ENCODE measurements at regions not wholly inside any gene's neighbourhood (a gene's known extent, or its start where the extent isn't known, plus 50 kb on each side); places are given as distances from the start of the nearest gene placed in this dataset.
"Not testable (repeated sequence)": the region's sequence is repeated elsewhere in the genome, so short reads cannot be mapped to it uniquely, and the experiment has no call there.

- Histone ChIP-seq H3K4me3 (ENCODE audit: low read length in 2 of 2) (no peak overlapping the region), H3K27me3 (ENCODE audit: insufficient read depth, low read length) (no peaks in the 10 kb centered on the region), H3K4me1 (ENCODE audit: insufficient read depth, low read length) (no peaks in the 10 kb centered on the region), H3K27ac (ENCODE audit: low read depth, low read length) (no peak overlapping the region), H3K36me3 (ENCODE audit: insufficient read depth, low read length) (no peaks in the 10 kb centered on the region), H3K9me3 (ENCODE audit: control insufficient read depth in 1 of 2, low read length in 2 of 2) (no peaks in the 10 kb centered on the region)
- DNase-seq, result no peak
- Mint-ChIP-seq H3K4me3 (no peak overlapping the region), H3K36me3 (no peaks in the 10 kb centered on the region), H3K27ac (no peak overlapping the region), H3K4me1 (no peaks in the 10 kb centered on the region), H3K9me3 (peaks cover 0 to 9% (median 3%) of the 10 kb centered on the region in 8 donors), H3K27me3 (peaks cover 0 to 6% of the 10 kb centered on the region in 2 donors)
- intact Hi-C loops (cut with micrococcal nuclease), result loop anchor here (10.0 kb wide), 1 partner anchor 55 kb away; no protein-coding TSS in a partner anchor
- ChIA-PET CTCF (ENCODE audit: partially characterized antibody) (no interaction called here), POLR2A (ENCODE audit: partially characterized antibody) (no interaction called here)
Measured at GRCh38 chr5:67799732-67800234, 415.8 kb upstream of the PIK3R1 start.

DNA sequence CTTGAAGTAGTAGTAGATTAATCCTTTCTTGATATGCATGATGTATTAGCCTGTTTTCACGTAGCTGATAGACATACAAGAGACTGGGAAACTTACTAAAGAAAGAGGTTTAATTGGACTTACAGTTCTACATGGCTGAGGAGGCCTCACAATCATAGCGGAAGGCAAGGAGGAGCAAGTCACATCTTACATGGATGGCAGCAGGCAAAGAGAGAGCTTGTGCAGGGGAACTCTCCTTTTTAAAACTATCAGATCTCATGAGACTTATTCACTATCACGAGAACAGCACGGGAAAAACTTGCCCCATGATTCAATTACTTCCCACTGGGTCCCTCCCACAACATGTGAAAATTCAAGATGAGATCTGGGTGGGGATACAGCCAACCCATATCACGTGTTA lies 417.1 kb upstream of the PIK3R1 start:
- H3K4me3 Mint-ChIP-seq; H3K36me3 ChIP-seq (ENCODE audit: insufficient read depth, low read length); H3K4me1 ChIP-seq (ENCODE audit: insufficient read depth, low read length); DNase-seq; H3K36me3 Mint-ChIP-seq; POLR2A ChIA-PET (ENCODE audit: partially characterized antibody); H3K27ac ChIP-seq (ENCODE audit: low read depth, low read length); H3K27me3 ChIP-seq (ENCODE audit: insufficient read depth, low read length); H3K4me3 ChIP-seq (ENCODE audit: low read length in 2 of 2); H3K9me3 Mint-ChIP-seq; H3K27ac Mint-ChIP-seq; H3K9me3 ChIP-seq (ENCODE audit: control insufficient read depth in 1 of 2, low read length in 2 of 2); H3K4me1 Mint-ChIP-seq; H3K27me3 Mint-ChIP-seq; CTCF ChIA-PET (ENCODE audit: partially characterized antibody): not testable (repeated sequence)
- intact Hi-C loops (cut with micrococcal nuclease), result loop anchor here (10.0 kb wide), 1 partner anchor 54 kb away; no protein-coding TSS in a partner anchor

DNA sequence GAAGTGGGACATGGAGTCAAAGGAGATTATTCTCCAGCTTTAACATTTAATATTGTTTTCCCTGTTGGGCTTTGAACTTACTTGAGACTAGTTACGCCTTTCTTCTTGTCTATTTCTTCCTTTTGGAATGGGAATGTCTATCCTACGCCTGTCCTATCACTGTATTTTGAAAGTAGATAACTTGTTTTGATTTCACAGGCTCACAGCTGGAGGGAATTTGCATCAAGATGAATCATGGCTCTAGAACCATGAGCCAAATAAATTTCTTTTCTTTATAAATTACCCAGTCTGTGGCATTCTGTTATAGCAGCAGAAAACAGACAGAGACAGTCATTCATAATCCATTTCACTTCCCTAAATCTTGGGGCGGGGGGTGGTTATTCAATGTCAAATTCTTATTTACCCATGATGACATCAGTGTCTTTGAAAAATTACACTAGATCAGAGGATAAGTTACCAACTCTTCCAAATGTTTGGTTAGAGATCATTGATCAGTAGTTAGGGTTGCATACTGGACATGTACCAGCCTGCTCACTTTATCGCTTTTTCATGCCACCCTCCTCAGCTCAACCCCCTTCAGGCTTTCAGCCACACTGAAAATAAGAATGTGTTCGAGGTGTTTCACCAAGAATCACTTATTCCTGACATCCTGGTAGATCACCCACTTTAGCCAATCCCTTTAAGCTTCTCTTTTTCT lies 419.6 kb upstream of the PIK3R1 start:
- Mint-ChIP-seq H3K36me3 (no peaks in the 10 kb centered on the region), H3K27ac (no peak overlapping the region), H3K4me3 (no peak overlapping the region), H3K4me1 (no peaks in the 10 kb centered on the region), H3K9me3 (peaks cover 0 to 9% (median under 1%) of the 10 kb centered on the region in 8 donors), H3K27me3 (peaks cover 2 to 3% of the 10 kb centered on the region in 2 donors)
- Histone ChIP-seq H3K36me3 (ENCODE audit: insufficient read depth, low read length) (no peaks in the 10 kb centered on the region), H3K27me3 (ENCODE audit: insufficient read depth, low read length) (no peaks in the 10 kb centered on the region), H3K9me3 (ENCODE audit: control insufficient read depth in 1 of 2, low read length in 2 of 2) (no peaks in the 10 kb centered on the region), H3K4me3 (ENCODE audit: low read length in 2 of 2) (no peak overlapping the region), H3K4me1 (ENCODE audit: insufficient read depth, low read length) (no peaks in the 10 kb centered on the region), H3K27ac (ENCODE audit: low read depth, low read length) (no peak overlapping the region)
- POLR2A ChIA-PET (ENCODE audit: partially characterized antibody), result no interaction called here
- DNase-seq, result no peak
- CTCF ChIA-PET (ENCODE audit: partially characterized antibody), result no interaction called here
- intact Hi-C loops (cut with micrococcal nuclease), result loop anchor here (10.0 kb wide), 1 partner anchor 51 kb away; no protein-coding TSS in a partner anchor

DNA sequence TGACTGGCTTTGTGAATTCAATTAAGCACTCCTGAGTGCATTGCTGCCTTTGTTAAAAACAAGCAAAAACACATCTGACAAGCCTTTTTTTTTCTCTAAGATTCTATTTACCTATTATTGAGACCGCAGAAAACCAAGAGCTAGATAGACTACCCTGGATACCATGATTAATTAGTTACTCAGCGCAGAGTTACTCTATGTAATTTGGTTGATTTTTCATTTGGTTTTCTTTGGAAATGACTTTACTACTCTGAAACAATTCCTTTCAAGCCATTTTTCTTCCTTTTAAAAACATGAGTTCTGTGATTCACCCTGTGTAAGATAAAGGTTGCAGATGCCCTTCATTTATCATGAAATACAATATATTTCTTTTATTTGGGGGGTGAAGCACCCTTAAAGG lies 421.6 kb upstream of the PIK3R1 start:
- Histone ChIP-seq H3K9me3 (ENCODE audit: control insufficient read depth in 1 of 2, low read length in 2 of 2) (no peaks in the 10 kb centered on the region), H3K27ac (ENCODE audit: low read depth, low read length) (no peak overlapping the region), H3K36me3 (ENCODE audit: insufficient read depth, low read length) (no peaks in the 10 kb centered on the region), H3K27me3 (ENCODE audit: insufficient read depth, low read length) (no peaks in the 10 kb centered on the region), H3K4me3 (ENCODE audit: low read length in 2 of 2) (no peak overlapping the region), H3K4me1 (ENCODE audit: insufficient read depth, low read length) (no peaks in the 10 kb centered on the region)
- Mint-ChIP-seq H3K27me3 (peaks cover 2 to 3% of the 10 kb centered on the region in 2 donors), H3K9me3 (peaks cover 0 to 7% (median under 1%) of the 10 kb centered on the region in 8 donors), H3K4me3 (no peak overlapping the region), H3K36me3 (no peaks in the 10 kb centered on the region), H3K4me1 (no peaks in the 10 kb centered on the region), H3K27ac (no peak overlapping the region)
- no peak for DNase-seq
- intact Hi-C loops (cut with micrococcal nuclease), result loop anchor here (10.0 kb wide), 1 partner anchor 49 kb away; no protein-coding TSS in a partner anchor
- CTCF ChIA-PET (ENCODE audit: partially characterized antibody), result no interaction called here
- POLR2A ChIA-PET (ENCODE audit: partially characterized antibody), result no interaction called here

GRCh38 chr5:67793418-67793817 lies 422.1 kb upstream of the PIK3R1 start:
- H3K9me3 ChIP-seq (ENCODE audit: control insufficient read depth in 1 of 2, low read length in 2 of 2), result no peaks in the 10 kb centered on the region
- intact Hi-C loops (cut with micrococcal nuclease), result loop anchor here (10.0 kb wide), 1 partner anchor 49 kb away; no protein-coding TSS in a partner anchor
- no peaks in the 10 kb centered on the region for H3K4me1 ChIP-seq (ENCODE audit: insufficient read depth, low read length)
- H3K4me3 ChIP-seq (ENCODE audit: low read length in 2 of 2), result no peak overlapping the region
- CTCF ChIA-PET (ENCODE audit: partially characterized antibody), result no interaction called here
- H3K27ac ChIP-seq (ENCODE audit: low read depth, low read length), result no peak overlapping the region
- no peak overlapping the region for H3K4me3 Mint-ChIP-seq
- no peaks in the 10 kb centered on the region for H3K27me3 ChIP-seq (ENCODE audit: insufficient read depth, low read length)
- no peak for DNase-seq
- POLR2A ChIA-PET (ENCODE audit: partially characterized antibody), result no interaction called here
- H3K27ac Mint-ChIP-seq, result no peak overlapping the region
- peaks cover 0 to 2% (median under 1%) of the 10 kb centered on the region in 8 donors for H3K9me3 Mint-ChIP-seq
- H3K36me3 ChIP-seq (ENCODE audit: insufficient read depth, low read length), result no peaks in the 10 kb centered on the region
- H3K4me1 Mint-ChIP-seq, result no peaks in the 10 kb centered on the region
- no peaks in the 10 kb centered on the region for H3K36me3 Mint-ChIP-seq
- peaks cover 0 to 2% of the 10 kb centered on the region in 2 donors for H3K27me3 Mint-ChIP-seq

- ChIA-PET CTCF (ENCODE audit: partially characterized antibody) (no interaction called here), POLR2A (ENCODE audit: partially characterized antibody) (no interaction called here)
- H3K27ac Mint-ChIP-seq, result peak overlapping the region in 1 of 7 donors; percentile 12
Measured at GRCh38 chr5:67792891-67793290, 422.7 kb upstream of the PIK3R1 start.

DNA sequence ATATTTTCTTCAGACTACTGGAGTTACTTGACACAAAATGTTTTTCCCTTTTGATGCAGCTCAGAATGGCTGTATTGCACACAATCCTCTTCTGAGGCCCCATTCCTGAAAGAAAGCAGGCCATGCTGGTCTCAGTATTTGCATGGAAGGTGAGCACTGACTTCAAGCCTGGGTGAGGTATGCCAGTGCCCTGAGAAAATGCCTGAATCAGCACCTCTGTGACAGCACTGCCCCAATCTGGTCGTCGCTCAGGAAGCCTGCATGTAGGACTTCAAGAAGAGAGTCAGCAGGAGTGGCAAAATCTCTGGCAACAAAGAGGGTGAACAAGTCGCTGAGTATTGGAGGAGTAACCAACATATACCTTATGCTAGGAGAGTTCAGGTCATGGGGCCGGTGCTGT lies 425.2 kb upstream of the PIK3R1 start:
- Histone ChIP-seq H3K4me3 (ENCODE audit: low read length in 2 of 2) (no peak overlapping the region), H3K27me3 (ENCODE audit: insufficient read depth, low read length) (no peaks in the 10 kb centered on the region), H3K4me1 (ENCODE audit: insufficient read depth, low read length) (no peaks in the 10 kb centered on the region), H3K27ac (ENCODE audit: low read depth, low read length) (no peak overlapping the region), H3K9me3 (ENCODE audit: control insufficient read depth in 1 of 2, low read length in 2 of 2) (no peaks in the 10 kb centered on the region), H3K36me3 (ENCODE audit: insufficient read depth, low read length) (no peaks in the 10 kb centered on the region)
- H3K36me3 Mint-ChIP-seq, result no peaks in the 10 kb centered on the region
- no peaks in the 10 kb centered on the region for H3K4me1 Mint-ChIP-seq
- H3K4me3 Mint-ChIP-seq, result no peak overlapping the region
- no peak overlapping the region for H3K27ac Mint-ChIP-seq
- peaks cover 0 to 2% (median 0%) of the 10 kb centered on the region in 8 donors for H3K9me3 Mint-ChIP-seq
- CTCF ChIA-PET (ENCODE audit: partially characterized antibody), result no interaction called here
- peaks cover 0 to 2% of the 10 kb centered on the region in 2 donors for H3K27me3 Mint-ChIP-seq
- intact Hi-C loops (cut with micrococcal nuclease), result loop anchor here (10.0 kb wide), 1 partner anchor 46 kb away; no protein-coding TSS in a partner anchor
- POLR2A ChIA-PET (ENCODE audit: partially characterized antibody), result no interaction called here
- no peak for DNase-seq

More at GRCh38 chr5:67792891-67793290, 422.7 kb upstream of the PIK3R1 start:
- Mint-ChIP-seq H3K27me3 (peaks cover 0 to 2% of the 10 kb centered on the region in 2 donors), H3K4me1 (no peaks in the 10 kb centered on the region), H3K9me3 (no peaks in the 10 kb centered on the region), H3K4me3 (no peak overlapping the region), H3K36me3 (no peaks in the 10 kb centered on the region)
- no peak for DNase-seq
- H3K27me3 ChIP-seq (ENCODE audit: insufficient read depth, low read length), result no peaks in the 10 kb centered on the region
- H3K9me3 ChIP-seq (ENCODE audit: control insufficient read depth in 1 of 2, low read length in 2 of 2), result no peaks in the 10 kb centered on the region
- no peaks in the 10 kb centered on the region for H3K4me1 ChIP-seq (ENCODE audit: insufficient read depth, low read length)
- no peak overlapping the region for H3K4me3 ChIP-seq (ENCODE audit: low read length in 2 of 2)
- no peak overlapping the region for H3K27ac ChIP-seq (ENCODE audit: low read depth, low read length)
- intact Hi-C loops (cut with micrococcal nuclease), result loop anchor here (10.0 kb wide), 1 partner anchor 48 kb away; no protein-coding TSS in a partner anchor
- H3K36me3 ChIP-seq (ENCODE audit: insufficient read depth, low read length), result no peaks in the 10 kb centered on the region
